ENCODE measurements at regions not wholly inside any gene's neighbourhood (a gene's known extent, or its start where the extent isn't known, plus 50 kb on each side); places are given as distances from the start of the nearest gene placed in this dataset.

DNA sequence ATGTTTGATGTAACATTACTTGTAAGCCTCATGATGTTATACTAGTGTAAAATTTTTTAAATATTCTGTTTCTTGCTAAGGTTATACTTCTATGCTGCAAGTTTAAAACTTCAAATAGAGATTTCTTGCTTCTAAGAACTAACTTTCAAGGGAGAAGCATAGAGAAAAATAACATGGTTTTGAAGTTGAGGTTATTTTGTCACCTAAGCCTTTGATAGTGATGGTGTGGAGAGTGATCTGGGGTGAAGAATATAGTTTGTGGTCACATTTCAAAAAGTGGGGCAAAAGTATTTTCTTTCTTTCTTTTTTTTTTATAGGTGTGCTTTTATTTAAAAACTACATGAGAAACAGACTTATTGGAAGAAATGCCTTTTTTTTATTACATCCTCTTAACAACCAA is 162.4 kb downstream of the GATA3 start:
- no peak for TF ChIP-seq MAZ (IDR thresholded peaks at IDR 0.05; ENCODE audit: borderline replicate concordance, low read depth, low read length)
- no peak for TF ChIP-seq FOS (IDR thresholded peaks at IDR 0.05; ENCODE audit: low read depth, low read length)
- no peak for TF ChIP-seq MXI1 (IDR thresholded peaks at IDR 0.05; ENCODE audit: borderline replicate concordance, low read depth, low read length)
- TF ChIP-seq POLR2A (IDR thresholded peaks at IDR 0.05; ENCODE audit: low read depth, low read length): no peak
- no peak for TF ChIP-seq RCOR1 (IDR thresholded peaks at IDR 0.05; ENCODE audit: insufficient replicate concordance, low read length)
- no peak for TF ChIP-seq BHLHE40 (IDR thresholded peaks at IDR 0.05; ENCODE audit: low read depth, low read length)
- no peak for TF ChIP-seq RAD21 (IDR thresholded peaks at IDR 0.05; ENCODE audit: low read length)
- no peak for TF ChIP-seq USF2 (IDR thresholded peaks at IDR 0.05; ENCODE audit: low read depth, low read length)
- TF ChIP-seq, protein P1, sequence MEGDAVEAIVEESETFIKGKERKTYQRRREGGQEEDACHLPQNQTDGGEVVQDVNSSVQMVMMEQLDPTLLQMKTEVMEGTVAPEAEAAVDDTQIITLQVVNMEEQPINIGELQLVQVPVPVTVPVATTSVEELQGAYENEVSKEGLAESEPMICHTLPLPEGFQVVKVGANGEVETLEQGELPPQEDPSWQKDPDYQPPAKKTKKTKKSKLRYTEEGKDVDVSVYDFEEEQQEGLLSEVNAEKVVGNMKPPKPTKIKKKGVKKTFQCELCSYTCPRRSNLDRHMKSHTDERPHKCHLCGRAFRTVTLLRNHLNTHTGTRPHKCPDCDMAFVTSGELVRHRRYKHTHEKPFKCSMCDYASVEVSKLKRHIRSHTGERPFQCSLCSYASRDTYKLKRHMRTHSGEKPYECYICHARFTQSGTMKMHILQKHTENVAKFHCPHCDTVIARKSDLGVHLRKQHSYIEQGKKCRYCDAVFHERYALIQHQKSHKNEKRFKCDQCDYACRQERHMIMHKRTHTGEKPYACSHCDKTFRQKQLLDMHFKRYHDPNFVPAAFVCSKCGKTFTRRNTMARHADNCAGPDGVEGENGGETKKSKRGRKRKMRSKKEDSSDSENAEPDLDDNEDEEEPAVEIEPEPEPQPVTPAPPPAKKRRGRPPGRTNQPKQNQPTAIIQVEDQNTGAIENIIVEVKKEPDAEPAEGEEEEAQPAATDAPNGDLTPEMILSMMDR (conservative IDR thresholded peaks at IDR 0.05; ENCODE audit: low read depth, low read length): no peak
- no peak for TF ChIP-seq MAFK (IDR thresholded peaks at IDR 0.05; ENCODE audit: low read depth, low read length)
- no peak for TF ChIP-seq SMC3 (IDR thresholded peaks at IDR 0.05; ENCODE audit: low read depth, low read length)
- no peak for TF ChIP-seq NFE2L2 (IDR thresholded peaks at IDR 0.05; ENCODE audit: low read depth, low read length)
- Histone ChIP-seq H2AK9ac (replicated peaks; ENCODE audit: low read depth, low read length, poor library complexity) (no peak overlapping the region), H3K4me2 (ENCODE audit: low read depth, low read length) (no peak overlapping the region), H3K27me3 (ENCODE audit: control insufficient read depth, insufficient read depth, low read length) (no peaks in the 10 kb centered on the region), H3K27ac (ENCODE audit: insufficient read depth, low read length) (no peak overlapping the region), H3K9me3 (ENCODE audit: control insufficient read depth, insufficient read depth, low read length) (peaks cover 4% of the 10 kb centered on the region), H3K14ac (replicated peaks; ENCODE audit: low read depth, low read length) (no peak overlapping the region), H2BK20ac (ENCODE audit: low read depth, low read length) (no peak overlapping the region), H2AK5ac (ENCODE audit: low read depth, low read length) (no peak overlapping the region), H3K18ac (ENCODE audit: low read depth, low read length) (no peak overlapping the region), H2BK15ac (ENCODE audit: low read depth, low read length) (no peak overlapping the region), H3K4me1 (ENCODE audit: control insufficient read depth, insufficient read depth, low read length) (no peaks in the 10 kb centered on the region), H2BK5ac (ENCODE audit: low read depth, low read length, poor library complexity, severe bottlenecking) (no peak overlapping the region), H4K8ac (ENCODE audit: low read depth in 2 of 2, low read length in 2 of 2) (no peak overlapping the region), H3K4me3 (ENCODE audit: insufficient read depth, low read depth, low read length) (no peak overlapping the region), H3K36me3 (ENCODE audit: control insufficient read depth, insufficient read depth, low read length) (no peaks in the 10 kb centered on the region), H4K20me1 (ENCODE audit: insufficient read depth, low read length) (no peaks in the 10 kb centered on the region), H2AFZ (replicated peaks; ENCODE audit: low read length, poor library complexity) (no peak overlapping the region), H3K4ac (ENCODE audit: low read depth, low read length) (no peak overlapping the region), H3K23ac (ENCODE audit: low read depth, low read length) (no peak overlapping the region), H3K9me1 (ENCODE audit: insufficient read depth, low read length) (no peaks in the 10 kb centered on the region), H3K9ac (ENCODE audit: low read depth, low read length) (no peak overlapping the region), H3K56ac (ENCODE audit: extremely low read depth, insufficient read depth, low read length) (no peak overlapping the region), H2BK120ac (ENCODE audit: low read depth, low read length) (no peak overlapping the region), H4K91ac (ENCODE audit: insufficient read depth, low read depth, low read length) (no peak overlapping the region), H3K79me1 (ENCODE audit: low read depth in 1 of 2, low read length in 2 of 2) (no peaks in the 10 kb centered on the region), H4K5ac (ENCODE audit: low read depth, low read length) (no peak overlapping the region)
- ATAC-seq (ENCODE audit: low read depth): no peak
- BruUV-seq (replicated peaks): no TSS peak
- dilution Hi-C loops (cut with HindIII; ENCODE audit: low sequenced_read_pairs, unreplicated experiment) (no loop called here), intact Hi-C loops (cut with micrococcal nuclease) (no loop called here), in situ Hi-C loops (cut with MboI; ENCODE audit: low sequenced_read_pairs) (no loop called here)
- ChIA-PET CTCF (no interaction called here), POLR2A (ENCODE audit: unreplicated experiment) (no interaction called here)
- DNase-seq: no peak

Data from IMR-90 (cell line).